ENCODE measurements at regions not wholly inside any gene's neighbourhood (a gene's known extent, or its start where the extent isn't known, plus 50 kb on each side); places are given as distances from the start of the nearest gene placed in this dataset.

GRCh38 chr18:73318739-73319479, 451.1 kb upstream of the NETO1 start:
- in situ Hi-C loops (cut with MboI; ENCODE audit: low sequenced_read_pairs, unreplicated experiment): no loop called here
- TF ChIP-seq, protein P1, sequence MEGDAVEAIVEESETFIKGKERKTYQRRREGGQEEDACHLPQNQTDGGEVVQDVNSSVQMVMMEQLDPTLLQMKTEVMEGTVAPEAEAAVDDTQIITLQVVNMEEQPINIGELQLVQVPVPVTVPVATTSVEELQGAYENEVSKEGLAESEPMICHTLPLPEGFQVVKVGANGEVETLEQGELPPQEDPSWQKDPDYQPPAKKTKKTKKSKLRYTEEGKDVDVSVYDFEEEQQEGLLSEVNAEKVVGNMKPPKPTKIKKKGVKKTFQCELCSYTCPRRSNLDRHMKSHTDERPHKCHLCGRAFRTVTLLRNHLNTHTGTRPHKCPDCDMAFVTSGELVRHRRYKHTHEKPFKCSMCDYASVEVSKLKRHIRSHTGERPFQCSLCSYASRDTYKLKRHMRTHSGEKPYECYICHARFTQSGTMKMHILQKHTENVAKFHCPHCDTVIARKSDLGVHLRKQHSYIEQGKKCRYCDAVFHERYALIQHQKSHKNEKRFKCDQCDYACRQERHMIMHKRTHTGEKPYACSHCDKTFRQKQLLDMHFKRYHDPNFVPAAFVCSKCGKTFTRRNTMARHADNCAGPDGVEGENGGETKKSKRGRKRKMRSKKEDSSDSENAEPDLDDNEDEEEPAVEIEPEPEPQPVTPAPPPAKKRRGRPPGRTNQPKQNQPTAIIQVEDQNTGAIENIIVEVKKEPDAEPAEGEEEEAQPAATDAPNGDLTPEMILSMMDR (IDR thresholded peaks at IDR 0.05; ENCODE audit: borderline replicate concordance, control extremely low read depth, extremely low read depth, insufficient read depth, missing control alignments): no peak
- DNase-seq (ENCODE audit: low spot score): no peak

- in situ Hi-C loops (cut with MboI; ENCODE audit: low sequenced_read_pairs, unreplicated experiment): no loop called here
- TF ChIP-seq, protein P1 (IDR thresholded peaks at IDR 0.05; ENCODE audit: borderline replicate concordance, control extremely low read depth, extremely low read depth, insufficient read depth, missing control alignments): no peak
- DNase-seq (ENCODE audit: low spot score): no peak
Observed at GRCh38 chr18:73316513-73316912, 448.7 kb upstream of the NETO1 start.

DNA sequence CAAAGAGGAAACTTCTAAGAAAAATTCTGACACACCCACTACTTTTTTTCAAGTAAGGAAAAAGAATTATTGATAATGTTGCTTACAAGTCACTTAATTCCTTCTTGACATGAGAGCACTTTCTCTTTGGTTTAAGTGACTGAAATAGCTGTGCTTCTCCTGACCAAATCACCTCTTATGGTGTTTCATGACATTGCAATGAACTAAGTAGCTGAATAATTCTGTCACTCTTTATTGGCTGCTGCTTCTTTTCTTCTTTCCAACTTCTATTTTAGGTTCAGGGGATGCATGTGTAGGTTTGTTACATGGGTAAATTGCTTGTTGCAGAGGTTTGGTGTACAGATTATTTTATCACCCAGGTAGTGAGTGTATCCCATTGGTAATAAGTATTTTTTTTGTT, 447.6 kb upstream of the NETO1 start:
- TF ChIP-seq, protein P1 (IDR thresholded peaks at IDR 0.05; ENCODE audit: borderline replicate concordance, control extremely low read depth, extremely low read depth, insufficient read depth, missing control alignments): no peak
- no peak for DNase-seq (ENCODE audit: low spot score)
- in situ Hi-C loops (cut with MboI; ENCODE audit: low sequenced_read_pairs, unreplicated experiment): no loop called here

GRCh38 chr18:73313476-73313875, 445.7 kb upstream of the NETO1 start:
- no peak for DNase-seq (ENCODE audit: low spot score)
- TF ChIP-seq, protein P1 (IDR thresholded peaks at IDR 0.05; ENCODE audit: borderline replicate concordance, control extremely low read depth, extremely low read depth, insufficient read depth, missing control alignments): no peak
- in situ Hi-C loops (cut with MboI; ENCODE audit: low sequenced_read_pairs, unreplicated experiment): no loop called here

DNA sequence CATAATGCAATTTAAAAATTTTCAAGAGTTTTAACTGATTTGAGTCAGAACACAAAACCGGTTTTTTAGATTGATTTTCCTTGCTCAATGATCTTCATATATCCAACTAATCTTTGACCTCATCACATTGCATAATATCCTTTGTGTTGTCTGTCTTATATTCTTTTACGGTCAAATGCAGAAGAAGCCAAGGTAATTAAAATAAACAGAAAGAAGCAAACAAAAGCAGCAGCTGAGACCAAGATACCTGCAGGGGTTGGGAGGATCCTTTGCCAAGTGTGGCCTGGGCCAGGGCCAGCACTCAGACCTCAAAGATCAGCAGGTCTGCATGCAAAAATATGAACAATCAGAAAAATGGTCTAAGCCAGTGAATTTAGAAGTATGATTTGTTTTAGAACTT, 428.9 kb upstream of the NETO1 start:
- no peak for DNase-seq (ENCODE audit: low spot score)
- in situ Hi-C loops (cut with MboI; ENCODE audit: low sequenced_read_pairs, unreplicated experiment): no loop called here
- TF ChIP-seq, protein P1 (IDR thresholded peaks at IDR 0.05; ENCODE audit: borderline replicate concordance, control extremely low read depth, extremely low read depth, insufficient read depth, missing control alignments): no peak

GRCh38 chr18:73292156-73292555, 424.4 kb upstream of the NETO1 start:
- TF ChIP-seq, protein P1 (IDR thresholded peaks at IDR 0.05; ENCODE audit: borderline replicate concordance, control extremely low read depth, extremely low read depth, insufficient read depth, missing control alignments): no peak
- in situ Hi-C loops (cut with MboI; ENCODE audit: low sequenced_read_pairs, unreplicated experiment): no loop called here
- no peak for DNase-seq (ENCODE audit: low spot score)

Data from GM13976 (cell line).